ENCODE measurements at regions not wholly inside any gene's neighbourhood (a gene's known extent, or its start where the extent isn't known, plus 50 kb on each side); places are given as distances from the start of the nearest gene placed in this dataset.

- TF ChIP-seq, protein P1, sequence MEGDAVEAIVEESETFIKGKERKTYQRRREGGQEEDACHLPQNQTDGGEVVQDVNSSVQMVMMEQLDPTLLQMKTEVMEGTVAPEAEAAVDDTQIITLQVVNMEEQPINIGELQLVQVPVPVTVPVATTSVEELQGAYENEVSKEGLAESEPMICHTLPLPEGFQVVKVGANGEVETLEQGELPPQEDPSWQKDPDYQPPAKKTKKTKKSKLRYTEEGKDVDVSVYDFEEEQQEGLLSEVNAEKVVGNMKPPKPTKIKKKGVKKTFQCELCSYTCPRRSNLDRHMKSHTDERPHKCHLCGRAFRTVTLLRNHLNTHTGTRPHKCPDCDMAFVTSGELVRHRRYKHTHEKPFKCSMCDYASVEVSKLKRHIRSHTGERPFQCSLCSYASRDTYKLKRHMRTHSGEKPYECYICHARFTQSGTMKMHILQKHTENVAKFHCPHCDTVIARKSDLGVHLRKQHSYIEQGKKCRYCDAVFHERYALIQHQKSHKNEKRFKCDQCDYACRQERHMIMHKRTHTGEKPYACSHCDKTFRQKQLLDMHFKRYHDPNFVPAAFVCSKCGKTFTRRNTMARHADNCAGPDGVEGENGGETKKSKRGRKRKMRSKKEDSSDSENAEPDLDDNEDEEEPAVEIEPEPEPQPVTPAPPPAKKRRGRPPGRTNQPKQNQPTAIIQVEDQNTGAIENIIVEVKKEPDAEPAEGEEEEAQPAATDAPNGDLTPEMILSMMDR (IDR thresholded peaks at IDR 0.05 in 8 of 11, conservative IDR thresholded peaks at IDR 0.05 in 3 of 11) = no peak
- no peak for TF ChIP-seq POLR2AphosphoS5 (IDR thresholded peaks at IDR 0.05)
Measured at GRCh38 chr5:124420952-124421351, 325.5 kb downstream of the ZNF608 start.

Measured in spleen (tissue), 7 donors.